UCSD-AML1 (cell line): ENCODE measurements at regions not wholly inside any gene's neighbourhood (a gene's known extent, or its start where the extent isn't known, plus 50 kb on each side); places are given as distances from the start of the nearest gene placed in this dataset.

ENCODE experiments used
- DNase-seq: peaks from one replicate; lab custom pipeline; 2025; ENCODE audit not compliant: unreplicated experiment; lab: John Stamatoyannopoulos, UW

DNA sequence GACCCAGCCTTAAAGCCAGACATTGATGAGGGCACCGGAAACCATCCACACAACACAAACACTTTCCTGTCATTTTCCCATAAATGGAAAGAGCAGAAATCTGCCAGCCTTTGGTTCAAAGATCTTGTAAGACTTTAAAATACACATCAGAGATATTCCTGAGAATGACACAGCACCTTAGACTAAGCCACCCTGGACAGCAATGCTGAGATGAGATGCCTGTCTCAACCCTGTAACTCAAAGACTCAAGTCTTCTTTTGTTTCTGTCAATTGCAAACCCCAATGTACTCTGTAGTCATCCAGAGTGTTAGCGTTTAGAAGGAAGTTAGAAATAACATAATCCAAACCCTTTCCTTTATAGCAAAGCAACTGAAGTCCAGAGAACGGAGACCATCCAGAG, 119.2 kb downstream of the CCNA1 start:
- no peak for DNase-seq

DNA sequence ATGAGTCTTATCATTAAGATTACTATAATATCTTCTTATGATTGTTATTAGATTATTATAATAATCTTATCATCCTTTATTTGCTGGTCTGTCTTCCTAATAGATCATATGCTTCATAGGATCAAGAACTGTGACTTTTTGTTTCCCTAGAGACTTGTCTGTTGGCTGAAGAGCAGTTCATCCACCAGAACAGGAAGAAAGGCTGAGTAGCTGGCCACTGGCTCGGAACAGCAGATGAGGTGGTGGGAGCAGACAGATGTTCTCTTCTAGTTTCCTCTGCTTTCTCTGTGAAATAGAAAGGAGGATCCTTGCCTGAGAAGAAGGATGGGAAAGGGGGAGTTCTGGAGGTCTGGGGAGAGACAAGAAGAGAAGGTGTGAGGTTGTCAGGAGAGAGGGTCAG, 120.0 kb downstream of the CCNA1 start:
- DNase-seq: no peak

GRCh38 chr13:36553491-36553890, 120.3 kb upstream of the SERTM1 start:
- no peak for DNase-seq

DNA sequence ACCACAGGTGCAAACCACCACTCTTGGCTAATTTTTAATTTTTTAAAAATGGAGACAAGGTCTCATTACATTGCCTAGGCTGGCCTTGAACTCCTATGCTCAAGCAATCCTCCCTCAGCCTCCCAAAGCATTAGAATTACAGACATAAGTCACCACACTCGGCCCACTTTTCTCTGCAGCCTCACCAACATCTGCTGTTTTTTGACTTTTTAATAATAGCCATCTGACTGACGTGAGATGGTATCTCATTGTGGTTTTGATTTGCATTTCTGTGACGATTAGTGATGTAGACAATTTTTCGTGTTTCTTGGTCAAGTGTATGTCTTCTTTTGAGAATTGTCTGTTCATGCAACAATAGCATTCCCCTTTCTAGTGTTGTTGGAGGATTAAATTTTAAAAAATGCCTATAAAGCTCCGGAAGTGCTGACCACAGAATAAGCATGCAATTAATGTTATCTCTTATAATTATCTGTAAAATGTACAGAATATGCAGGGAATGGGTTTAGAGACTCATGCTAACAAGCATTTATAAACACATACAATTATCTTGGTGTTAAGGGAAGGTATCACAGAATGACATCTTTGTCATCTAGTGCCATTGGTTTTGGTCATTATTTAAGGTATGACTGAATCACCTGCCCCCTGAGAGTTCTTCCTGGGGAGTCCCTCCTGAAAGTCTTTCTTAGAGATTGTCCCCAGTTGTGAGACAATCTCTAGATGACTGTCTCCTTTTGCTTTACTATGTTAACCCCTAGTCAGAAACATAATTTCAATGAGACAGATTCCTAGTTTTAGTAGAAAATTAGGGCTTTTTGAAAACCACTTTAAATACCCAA, 118.5 kb upstream of the SERTM1 start:
- no peak for DNase-seq

GRCh38 chr13:36559375-36559774, 114.4 kb upstream of the SERTM1 start:
- no peak for DNase-seq

- DNase-seq: no peak
Observed at GRCh38 chr13:36567485-36567884, 106.3 kb upstream of the SERTM1 start.

GRCh38 chr13:36570489-36570888, 103.3 kb upstream of the SERTM1 start:
- DNase-seq: no peak

DNA sequence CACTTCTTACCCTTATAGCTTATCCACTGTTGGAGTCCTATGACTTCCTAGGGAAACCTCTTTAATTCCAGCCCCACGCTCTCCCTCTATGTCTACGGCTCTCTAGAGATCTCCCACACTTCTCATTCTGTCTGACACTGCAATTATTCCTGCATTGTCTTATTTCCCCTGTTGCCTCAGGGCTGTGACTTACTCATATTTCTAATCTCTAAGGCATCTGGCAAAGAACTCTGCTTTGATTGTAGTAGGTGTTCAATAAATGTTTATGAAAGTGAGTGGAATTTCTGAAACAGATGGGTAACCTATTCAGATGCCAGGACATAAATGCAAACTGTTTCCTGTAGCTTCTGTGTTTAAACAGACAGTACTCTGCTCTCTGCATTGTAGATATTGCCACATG, 102.4 kb upstream of the SERTM1 start:
- no peak for DNase-seq

- DNase-seq: no peak
Observed at GRCh38 chr13:36582977-36583376, 90.8 kb upstream of the SERTM1 start.

DNA sequence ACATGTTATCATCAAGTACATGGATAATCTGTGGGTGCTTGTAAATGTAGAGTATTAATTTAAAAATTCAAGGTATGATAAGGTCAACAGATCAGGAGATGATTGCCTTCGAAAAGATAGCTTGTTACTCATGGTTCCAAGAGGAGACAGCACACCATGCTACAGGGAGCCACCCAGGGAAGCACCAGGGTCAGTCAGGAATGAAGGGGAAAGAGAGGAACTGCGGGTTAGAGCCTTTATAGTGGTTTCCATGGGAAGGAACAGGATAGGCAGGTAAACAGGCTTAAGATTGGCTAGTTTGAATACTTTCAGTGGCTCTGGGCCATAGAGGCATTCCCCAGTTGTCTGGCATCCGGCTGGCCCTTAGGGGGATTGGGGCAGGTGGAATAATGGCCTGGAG, 74.2 kb upstream of the SERTM1 start:
- DNase-seq: no peak

DNA sequence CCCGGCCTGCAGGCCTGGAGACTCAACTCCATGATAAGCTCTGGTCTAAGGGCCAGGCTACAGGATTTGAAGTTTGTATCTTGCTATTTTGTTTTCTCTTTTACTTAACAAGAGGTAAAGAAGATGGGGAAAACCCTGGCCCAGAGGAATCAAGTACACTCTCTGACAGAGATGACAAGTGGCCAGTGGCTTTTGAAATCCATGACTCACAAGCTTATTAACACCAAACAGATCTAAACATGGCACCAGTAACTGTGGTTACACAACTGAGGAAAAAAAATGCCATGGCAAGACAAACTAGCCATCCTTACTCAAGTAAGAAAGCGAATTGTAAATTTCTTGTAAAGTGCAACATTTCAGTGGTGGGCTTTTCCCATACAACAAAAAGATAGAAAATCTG, 72.6 kb upstream of the SERTM1 start:
- DNase-seq: no peak

GRCh38 chr13:36606060-36606459, 67.8 kb upstream of the SERTM1 start:
- DNase-seq: no peak

DNA sequence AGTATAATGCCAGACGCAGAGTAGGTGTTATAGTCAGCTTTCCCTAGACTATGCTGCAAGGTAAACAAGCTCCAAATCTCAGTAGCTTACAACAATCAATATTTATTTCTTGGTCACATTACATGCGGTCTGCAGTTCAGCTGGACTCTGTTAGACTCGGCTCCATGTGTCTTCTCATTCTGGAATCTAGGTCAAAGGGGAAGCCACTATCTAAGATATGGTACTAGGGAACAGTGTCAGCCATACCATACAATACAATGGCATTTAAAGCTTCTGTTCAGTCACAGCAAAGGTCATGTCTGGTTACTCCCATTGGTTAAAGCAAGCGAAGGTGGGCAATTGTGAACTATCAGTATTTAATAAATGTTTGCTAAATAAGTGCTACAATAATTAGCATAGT, 65.3 kb upstream of the SERTM1 start:
- DNase-seq: no peak

- no peak for DNase-seq
Observed at GRCh38 chr13:36612230-36612629, 61.6 kb upstream of the SERTM1 start.

GRCh38 chr13:36616706-36617105, 57.1 kb upstream of the SERTM1 start:
- DNase-seq: no peak

DNA sequence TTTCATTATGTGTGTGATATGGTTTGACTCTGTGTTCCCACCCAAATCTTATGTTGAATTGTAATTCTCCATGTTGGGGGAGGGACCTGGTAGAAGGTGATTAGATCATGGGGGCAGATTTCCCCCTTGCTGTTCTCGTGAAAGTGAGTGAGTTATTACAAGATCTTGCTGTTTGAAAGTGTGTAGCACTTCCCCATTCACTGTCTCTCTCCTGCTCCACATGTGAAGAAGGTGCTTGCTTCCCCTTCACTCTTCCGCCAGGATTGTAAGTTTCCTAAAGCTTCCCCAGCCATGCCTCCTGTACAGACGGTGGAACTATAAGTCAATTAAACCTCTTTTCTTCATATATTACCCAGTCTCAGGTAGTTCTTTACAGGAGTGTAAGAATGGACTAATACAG, 54.3 kb upstream of the SERTM1 start:
- DNase-seq: no peak
